ENCODE measurements at regions not wholly inside any gene's neighbourhood (a gene's known extent, or its start where the extent isn't known, plus 50 kb on each side); places are given as distances from the start of the nearest gene placed in this dataset.

DNA sequence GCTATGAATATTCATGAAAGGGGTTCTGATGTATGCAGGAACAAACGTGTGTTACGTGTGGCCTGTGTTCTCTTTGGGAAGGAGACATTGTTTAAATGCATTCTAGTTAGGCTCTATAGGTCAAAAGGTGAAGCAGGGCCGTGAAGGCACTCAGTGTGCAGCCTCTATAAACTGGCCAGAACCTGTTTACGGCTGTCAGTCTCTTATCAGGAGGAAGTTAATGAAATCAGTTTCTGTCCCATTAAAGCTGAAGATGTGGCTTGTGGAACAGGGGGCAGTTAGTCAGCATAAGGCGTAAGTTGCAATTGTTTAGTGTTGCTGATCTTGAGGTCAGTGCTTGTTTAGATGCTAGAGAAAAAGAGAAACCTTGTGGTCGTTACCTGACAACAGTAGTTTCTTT lies 111.5 kb upstream of the KCNG1 start:
- TF ChIP-seq, protein P1, sequence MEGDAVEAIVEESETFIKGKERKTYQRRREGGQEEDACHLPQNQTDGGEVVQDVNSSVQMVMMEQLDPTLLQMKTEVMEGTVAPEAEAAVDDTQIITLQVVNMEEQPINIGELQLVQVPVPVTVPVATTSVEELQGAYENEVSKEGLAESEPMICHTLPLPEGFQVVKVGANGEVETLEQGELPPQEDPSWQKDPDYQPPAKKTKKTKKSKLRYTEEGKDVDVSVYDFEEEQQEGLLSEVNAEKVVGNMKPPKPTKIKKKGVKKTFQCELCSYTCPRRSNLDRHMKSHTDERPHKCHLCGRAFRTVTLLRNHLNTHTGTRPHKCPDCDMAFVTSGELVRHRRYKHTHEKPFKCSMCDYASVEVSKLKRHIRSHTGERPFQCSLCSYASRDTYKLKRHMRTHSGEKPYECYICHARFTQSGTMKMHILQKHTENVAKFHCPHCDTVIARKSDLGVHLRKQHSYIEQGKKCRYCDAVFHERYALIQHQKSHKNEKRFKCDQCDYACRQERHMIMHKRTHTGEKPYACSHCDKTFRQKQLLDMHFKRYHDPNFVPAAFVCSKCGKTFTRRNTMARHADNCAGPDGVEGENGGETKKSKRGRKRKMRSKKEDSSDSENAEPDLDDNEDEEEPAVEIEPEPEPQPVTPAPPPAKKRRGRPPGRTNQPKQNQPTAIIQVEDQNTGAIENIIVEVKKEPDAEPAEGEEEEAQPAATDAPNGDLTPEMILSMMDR (conservative IDR thresholded peaks at IDR 0.05 in 1 of 2, IDR thresholded peaks at IDR 0.05 in 1 of 2; ENCODE audit: extremely low read depth in 1 of 2, insufficient read depth in 1 of 2, low read depth in 1 of 2, low read length in 2 of 2): no peak
- TF ChIP-seq EZH2 (IDR thresholded peaks at IDR 0.05; ENCODE audit: borderline replicate concordance, low read length): no peak

Measured in mammary epithelial cell (primary cell).